ENCODE measurements at regions not wholly inside any gene's neighbourhood (a gene's known extent, or its start where the extent isn't known, plus 50 kb on each side); places are given as distances from the start of the nearest gene placed in this dataset.
"Not testable (repeated sequence)": the region's sequence is repeated elsewhere in the genome, so short reads cannot be mapped to it uniquely, and the experiment has no call there.

GRCh38 chr16:82293671-82294070 lies 123.6 kb upstream of the MPHOSPH6 start:
- Histone ChIP-seq H3K27me3 (ENCODE audit: control insufficient read depth, insufficient read depth, low read length) (no peaks in the 10 kb centered on the region), H3K4me3 (ENCODE audit: low read depth, low read length) (no peak overlapping the region), H3K36me3 (ENCODE audit: control insufficient read depth, insufficient read depth, low read length) (no peaks in the 10 kb centered on the region)
- ChIA-PET POLR2A (no interaction called here), CTCF (interaction anchor here (1.6 kb wide), 1 partner anchor 30 kb away, joined by 6 read pairs; no protein-coding TSS in a partner anchor)
- DNase-seq (ENCODE audit: low read depth), result no peak
- TF ChIP-seq CTCF (IDR thresholded peaks at IDR 0.05; ENCODE audit: insufficient read depth, low read depth, low read length), result no peak

GRCh38 chr16:82287937-82288336 lies 117.9 kb upstream of the MPHOSPH6 start:
- Histone ChIP-seq H3K36me3 (ENCODE audit: control insufficient read depth, insufficient read depth, low read length) (no peaks in the 10 kb centered on the region), H3K4me3 (ENCODE audit: low read depth, low read length) (no peak overlapping the region), H3K27me3 (ENCODE audit: control insufficient read depth, insufficient read depth, low read length) (peaks cover 1% of the 10 kb centered on the region; the same call in 1 of the 2 replicates)
- ChIA-PET POLR2A (no interaction called here), CTCF (no interaction called here)
- TF ChIP-seq CTCF (IDR thresholded peaks at IDR 0.05; ENCODE audit: insufficient read depth, low read depth, low read length), result no peak
- DNase-seq (ENCODE audit: low read depth), result no peak

DNA sequence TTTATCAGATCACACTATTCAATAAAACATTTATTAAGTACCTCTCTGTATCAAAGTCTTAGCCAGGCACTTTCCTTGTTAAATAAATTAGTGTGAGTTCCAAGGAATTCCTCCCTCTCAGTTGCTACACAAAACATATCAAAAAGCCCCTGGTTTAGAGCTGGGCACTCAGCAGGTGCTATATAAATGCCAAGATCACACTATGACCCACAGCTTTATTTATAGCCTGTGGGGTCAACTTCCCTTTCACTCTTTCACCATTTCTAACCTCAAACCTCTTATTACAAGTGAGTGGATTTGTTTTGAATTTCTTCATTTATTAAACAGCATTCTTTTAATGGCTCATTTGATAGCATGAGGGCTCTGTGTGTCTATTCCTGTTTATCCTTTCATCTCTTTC lies 112.6 kb upstream of the MPHOSPH6 start:
- H3K36me3 ChIP-seq (ENCODE audit: control insufficient read depth, insufficient read depth, low read length), result no peaks in the 10 kb centered on the region
- no peak for DNase-seq (ENCODE audit: low read depth)
- peaks cover 1% of the 10 kb centered on the region; the same call in 1 of the 2 replicates for H3K27me3 ChIP-seq (ENCODE audit: control insufficient read depth, insufficient read depth, low read length)
- ChIA-PET POLR2A (no interaction called here), CTCF (no interaction called here)
- TF ChIP-seq CTCF (IDR thresholded peaks at IDR 0.05; ENCODE audit: insufficient read depth, low read depth, low read length), result no peak
- no peak overlapping the region for H3K4me3 ChIP-seq (ENCODE audit: low read depth, low read length)

DNA sequence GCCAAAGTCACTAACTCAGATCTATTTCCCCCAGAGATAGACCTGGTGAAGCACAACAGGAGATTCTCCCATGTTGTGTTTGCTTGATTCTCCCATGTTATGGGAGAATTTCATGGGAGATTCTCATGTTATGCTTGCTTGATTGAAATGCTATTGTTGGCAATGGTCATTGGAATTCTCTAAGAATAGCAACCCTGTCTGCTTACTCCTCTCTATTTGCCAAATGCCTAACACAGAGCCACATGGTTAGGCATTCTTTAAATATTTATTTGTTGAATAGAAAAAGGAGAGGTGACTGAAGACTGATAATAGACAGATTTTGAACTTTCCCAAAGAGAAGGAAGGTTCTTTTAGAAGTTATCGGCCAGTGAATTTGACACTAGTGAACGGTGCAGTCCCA lies 111.5 kb upstream of the MPHOSPH6 start:
- TF ChIP-seq CTCF (IDR thresholded peaks at IDR 0.05; ENCODE audit: insufficient read depth, low read depth, low read length), result no peak
- DNase-seq (ENCODE audit: low read depth), result no peak

DNA sequence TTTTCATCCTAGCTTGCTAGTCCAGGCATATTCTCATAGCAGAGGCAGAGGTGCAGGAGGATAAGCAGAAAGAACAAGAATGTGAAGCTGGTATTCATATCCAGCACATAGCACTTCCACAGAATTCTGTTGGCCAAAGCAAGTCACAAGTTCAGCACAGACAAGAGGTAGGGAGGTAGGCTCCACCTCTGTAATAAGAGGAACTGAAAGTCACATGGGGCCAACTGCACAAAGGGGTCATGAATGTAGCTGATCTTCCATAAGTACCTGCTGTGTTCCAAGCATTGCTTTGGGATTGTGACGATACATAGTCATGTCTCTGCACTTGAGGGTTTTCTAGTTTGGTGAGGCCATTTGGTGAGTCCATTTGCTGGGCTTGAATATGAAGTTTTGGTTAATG lies 110.8 kb upstream of the MPHOSPH6 start:
- Histone ChIP-seq H3K4me3 (ENCODE audit: low read depth, low read length) (no peak overlapping the region), H3K27me3 (ENCODE audit: control insufficient read depth, insufficient read depth, low read length) (peaks cover 1% of the 10 kb centered on the region; the same call in 1 of the 2 replicates), H3K36me3 (ENCODE audit: control insufficient read depth, insufficient read depth, low read length) (no peaks in the 10 kb centered on the region)
- no peak for DNase-seq (ENCODE audit: low read depth)
- POLR2A ChIA-PET, result no interaction called here
- TF ChIP-seq CTCF (IDR thresholded peaks at IDR 0.05; ENCODE audit: insufficient read depth, low read depth, low read length), result no peak
- CTCF ChIA-PET, result no interaction called here

More for the DNA sequence above, 111.5 kb upstream of the MPHOSPH6 start:
- Histone ChIP-seq H3K4me3 (ENCODE audit: low read depth, low read length) (no peak overlapping the region), H3K27me3 (ENCODE audit: control insufficient read depth, insufficient read depth, low read length) (peaks cover 1% of the 10 kb centered on the region; the same call in 1 of the 2 replicates), H3K36me3 (ENCODE audit: control insufficient read depth, insufficient read depth, low read length) (no peaks in the 10 kb centered on the region)
- ChIA-PET CTCF (no interaction called here), POLR2A (no interaction called here)

DNA sequence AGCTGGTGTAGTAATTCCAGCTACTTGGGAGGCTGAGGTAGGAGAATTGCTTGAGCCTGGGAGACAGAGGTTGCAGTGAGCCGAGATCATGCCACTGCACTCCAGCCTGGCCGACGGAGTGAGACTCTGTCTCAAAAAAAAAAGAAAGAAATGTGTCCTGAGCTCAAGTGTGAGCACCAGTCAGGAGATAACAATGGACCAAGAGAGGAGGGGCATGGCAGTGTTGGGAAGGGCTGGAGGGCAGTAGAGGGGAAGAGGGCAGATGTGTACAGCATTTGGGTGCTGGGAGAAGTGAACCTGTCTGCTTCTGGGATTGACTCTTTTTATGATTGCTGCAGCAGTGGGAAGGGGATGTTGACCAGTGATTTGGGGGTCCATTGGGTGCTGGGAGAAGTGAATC lies 105.3 kb upstream of the MPHOSPH6 start:
- H3K27me3 ChIP-seq (ENCODE audit: control insufficient read depth, insufficient read depth, low read length); DNase-seq (ENCODE audit: low read depth); POLR2A ChIA-PET; H3K36me3 ChIP-seq (ENCODE audit: control insufficient read depth, insufficient read depth, low read length); H3K4me3 ChIP-seq (ENCODE audit: low read depth, low read length): not testable (repeated sequence)
- CTCF ChIA-PET, result interaction anchor here (3.3 kb wide), 1 partner anchor 11 kb away, joined by 17 read pairs; no protein-coding TSS in a partner anchor

Data from BJ (cell line).